ENCODE measurements at regions not wholly inside any gene's neighbourhood (a gene's known extent, or its start where the extent isn't known, plus 50 kb on each side); places are given as distances from the start of the nearest gene placed in this dataset.

DNA sequence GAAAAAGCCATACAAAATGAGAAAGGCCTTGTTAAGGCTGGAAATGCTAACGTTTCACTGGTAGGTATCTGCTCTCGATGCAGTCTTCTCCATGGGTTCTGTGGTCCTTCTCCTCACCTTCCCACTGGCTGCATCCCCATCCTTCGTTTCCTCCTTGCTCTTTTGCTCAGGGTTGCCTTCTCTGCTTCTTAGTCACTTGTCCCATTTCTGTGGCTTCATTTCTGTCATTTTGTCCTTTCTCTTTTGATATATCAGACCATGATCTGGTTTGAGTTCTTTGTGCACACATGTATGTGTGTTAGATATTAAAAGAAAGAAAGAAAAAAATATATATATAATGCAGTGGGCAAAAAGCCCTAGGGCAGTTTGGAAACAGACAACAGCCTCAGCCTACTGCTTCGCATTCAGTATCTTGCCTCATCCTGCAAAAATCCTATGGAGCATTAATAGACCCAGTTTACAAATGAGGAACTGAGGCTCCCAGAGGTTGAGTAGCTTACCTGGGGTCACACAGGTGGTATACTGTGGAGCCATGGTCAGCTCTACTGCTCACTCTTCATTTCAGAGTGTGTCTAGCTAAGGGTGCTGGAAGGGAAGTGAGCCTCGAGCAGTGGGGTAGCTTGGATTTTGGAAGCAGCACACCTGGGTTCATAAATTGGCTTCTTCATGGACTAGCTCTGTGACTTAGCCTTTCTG, 57.6 kb upstream of the MEDAG start:
- Histone ChIP-seq H4K20me1 (replicated peaks in 1 of 2; ENCODE audit: control insufficient read depth in 1 of 2, insufficient read depth in 2 of 2, low read length in 2 of 2) (peaks cover 0 to 11% of the 10 kb centered on the region in 2 experiments), H3K23ac (ENCODE audit: insufficient read length) (no peak overlapping the region), H3K79me1 (ENCODE audit: low read depth, low read length) (no peaks in the 10 kb centered on the region), H3K79me2 (ENCODE audit: control insufficient read depth in 1 of 2, insufficient read depth in 2 of 2, low read length in 2 of 2) (no peaks in the 10 kb centered on the region), H3K27ac (ENCODE audit: low read depth, low read length) (no peak overlapping the region), H3K4me3 (ENCODE audit: extremely low read depth in 1 of 4, insufficient read depth in 2 of 4, low read depth in 3 of 4, low read length in 4 of 4) (no peak overlapping the region), H2BK15ac (ENCODE audit: low read length) (no peak overlapping the region), H3K4me2 (ENCODE audit: insufficient read depth in 1 of 2, low read depth in 2 of 2, low read length in 2 of 2) (no peak overlapping the region), H3K27me3 (replicated peaks in 1 of 4; ENCODE audit: control insufficient read depth in 3 of 4, extremely low read depth in 1 of 4, insufficient read depth in 3 of 4, low read length in 3 of 4) (no peaks in the 10 kb centered on the region; a peak in 1 of 7 replicates), H4K91ac (replicated peaks; ENCODE audit: insufficient read length, low read length) (no peak overlapping the region), H3K4ac (replicated peaks; ENCODE audit: insufficient read length, low read depth, low read length) (no peak overlapping the region), H3K23me2 (ENCODE audit: low read depth, low read length) (peaks cover 13% of the 10 kb centered on the region; the same call in 1 of the 2 replicates), H3K18ac (ENCODE audit: extremely low read depth, low read length) (no peak overlapping the region), H2AK5ac (ENCODE audit: low read depth, low read length) (no peak overlapping the region), H3K9ac (replicated peaks in 1 of 4; ENCODE audit: extremely low read depth in 1 of 4, low read depth in 3 of 4, low read length in 3 of 4) (no peak overlapping the region), H3K4me1 (replicated peaks in 1 of 4; ENCODE audit: control insufficient read depth in 3 of 4, insufficient read depth in 4 of 4, low read length in 3 of 4) (peaks cover 0 to 5% (median 0%) of the 10 kb centered on the region in 4 experiments; a peak in 3 of 7 replicates), H3K56ac (replicated peaks; ENCODE audit: insufficient read length, low read depth, low read length) (no peak overlapping the region), H4K8ac (ENCODE audit: extremely low read depth, insufficient read depth, low read length) (no peak overlapping the region), H2BK12ac (ENCODE audit: low read depth, low read length) (no peak overlapping the region), H4K5ac (ENCODE audit: insufficient read length, low read depth, low read length) (no peak overlapping the region), H3K9me3 (ENCODE audit: insufficient read depth in 2 of 2, low read depth in 1 of 2, low read length in 1 of 2) (peaks cover 0 to 1% of the 10 kb centered on the region in 2 experiments; a peak in 1 of 4 replicates), H2BK20ac (ENCODE audit: low read length) (no peak overlapping the region), H2AFZ (ENCODE audit: low read length) (no peak overlapping the region), H3K36me3 (ENCODE audit: control insufficient read depth in 2 of 4, insufficient read depth in 4 of 4, low read length in 3 of 4) (no peaks in the 10 kb centered on the region; a peak in 1 of 8 replicates), H2BK120ac (replicated peaks; ENCODE audit: low read depth, low read length) (no peak overlapping the region), H3K14ac (ENCODE audit: insufficient read length) (no peak overlapping the region), H2BK5ac (ENCODE audit: low read depth, low read length) (no peak overlapping the region)
- CTCF ChIA-PET (ENCODE audit: partially characterized antibody): interaction anchor here (1.0 to 1.5 kb wide), 5 partner anchors 10 to 53 kb away, joined by 3 to 4 read pairs (median 3); no protein-coding TSS in a partner anchor
- 89% methylated on average over 5 of the region's 5 CpGs; no CpG with 5 or more reads in 1 of the 2 experiments for WGBS, 2 experiments (ENCODE audit: extremely low coverage in 1 of 2, insufficient coverage in 1 of 2, insufficient read length in 1 of 2, insufficient replicate concordance in 2 of 2, low coverage in 1 of 2, low lambda C conversion rate in 2 of 2, missing lambda C conversion rate in 1 of 2)
- no peak for FAIRE-seq
- no peak for DNase-seq (ENCODE audit: low read depth in 1 of 2, low spot score in 2 of 2)
- POLR2A ChIA-PET (ENCODE audit: partially characterized antibody): interaction anchor here (1.1 kb wide), 1 partner anchor 10 kb away, joined by 4 read pairs; no protein-coding TSS in a partner anchor
- TF ChIP-seq SAP30 (IDR thresholded peaks at IDR 0.05; ENCODE audit: insufficient read depth, insufficient replicate concordance, low read length) (no peak), EZH2 (IDR thresholded peaks at IDR 0.05; ENCODE audit: low read depth, low read length, severe bottlenecking) (no peak), KDM4A (IDR thresholded peaks at IDR 0.05; ENCODE audit: low read depth, low read length, severe bottlenecking) (no peak), KDM5A (IDR thresholded peaks at IDR 0.05; ENCODE audit: low read length) (no peak), KDM1A (IDR thresholded peaks at IDR 0.05; ENCODE audit: borderline replicate concordance, low read length) (no peak), CHD1 (IDR thresholded peaks at IDR 0.05; ENCODE audit: low read depth, low read length) (no peak), MAX (IDR thresholded peaks at IDR 0.05) (no peak), CREB1 (IDR thresholded peaks at IDR 0.05) (no peak), ASH2L (IDR thresholded peaks at IDR 0.05; ENCODE audit: low read length) (no peak), TAF7 (optimal IDR thresholded peaks at IDR 0.05; ENCODE audit: borderline replicate concordance, low read depth, low read length) (no peak)
- TF ChIP-seq, protein P1, sequence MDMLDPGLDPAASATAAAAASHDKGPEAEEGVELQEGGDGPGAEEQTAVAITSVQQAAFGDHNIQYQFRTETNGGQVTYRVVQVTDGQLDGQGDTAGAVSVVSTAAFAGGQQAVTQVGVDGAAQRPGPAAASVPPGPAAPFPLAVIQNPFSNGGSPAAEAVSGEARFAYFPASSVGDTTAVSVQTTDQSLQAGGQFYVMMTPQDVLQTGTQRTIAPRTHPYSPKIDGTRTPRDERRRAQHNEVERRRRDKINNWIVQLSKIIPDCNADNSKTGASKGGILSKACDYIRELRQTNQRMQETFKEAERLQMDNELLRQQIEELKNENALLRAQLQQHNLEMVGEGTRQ (IDR thresholded peaks at IDR 0.05; ENCODE audit: low read length): no peak

Data from H1 (cell line).